22Rv1 (cell line): ENCODE measurements at regions not wholly inside any gene's neighbourhood (a gene's known extent, or its start where the extent isn't known, plus 50 kb on each side); places are given as distances from the start of the nearest gene placed in this dataset.

ENCODE experiments used
- H3K27ac ChIP-seq: fragments of 450-650 bp; 2 replicates; pipeline ENCODE4 v1.5.1; 2017
- CTCF ChIP-seq: fragments of 450-650 bp; IDR thresholded peaks from 2 replicates; pipeline ENCODE4 v1.5.1; 2017; ENCODE audit warnings: mild to moderate bottlenecking
- ZFX ChIP-seq: fragments of 450-650 bp; IDR thresholded peaks from 2 replicates; pipeline ENCODE4 v1.6.1; 2017; ENCODE audit warnings: antibody characterized with exemption, borderline replicate concordance

- H3K27ac ChIP-seq, result no peak overlapping the region
- TF ChIP-seq ZFX (no peak), CTCF (no peak)
Measured at GRCh38 chrY:15773579-15773978, 1249.2 kb downstream of the NLGN4Y start.

GRCh38 chrY:15775880-15776279 is 1251.6 kb downstream of the NLGN4Y start:
- no peak overlapping the region for H3K27ac ChIP-seq
- TF ChIP-seq ZFX, result no peak
- TF ChIP-seq CTCF, result no peak

- TF ChIP-seq CTCF (no peak), ZFX (no peak)
- H3K27ac ChIP-seq, result no peak overlapping the region
Measured at GRCh38 chrY:15779891-15780290, 1255.6 kb downstream of the NLGN4Y start.

GRCh38 chrY:15800021-15800420 is 1275.7 kb downstream of the NLGN4Y start:
- no peak for TF ChIP-seq CTCF
- TF ChIP-seq ZFX, result no peak
- no peak overlapping the region for H3K27ac ChIP-seq

- TF ChIP-seq ZFX (no peak), CTCF (no peak)
- no peak overlapping the region for H3K27ac ChIP-seq
Measured at GRCh38 chrY:15805985-15806384, 1281.7 kb downstream of the NLGN4Y start.

- no peak for TF ChIP-seq CTCF
- TF ChIP-seq ZFX, result no peak
- no peak overlapping the region for H3K27ac ChIP-seq
Measured at GRCh38 chrY:15814241-15814640, 1289.9 kb downstream of the NLGN4Y start.
